H9 (cell line): ENCODE measurements at regions not wholly inside any gene's neighbourhood (a gene's known extent, or its start where the extent isn't known, plus 50 kb on each side); places are given as distances from the start of the nearest gene placed in this dataset.

Experiments
- DNase-seq: peaks from one replicate; pipeline ENCODE4 v3.0.0-alpha.2; 2017
- H2AFZ ChIP-seq: one replicate; pipeline ENCODE4 v1.6.1; 2013; ENCODE audit warnings: mild to moderate bottlenecking, low read length, control low read depth, moderate library complexity
- H2AK5ac ChIP-seq: 2 replicates; pipeline ENCODE4 v1.6.1; 2013; ENCODE audit warnings: low read length, control low read depth, mixed read lengths; ENCODE audit not compliant: insufficient read length
- H2BK120ac ChIP-seq: one replicate; pipeline ENCODE4 v1.6.1; 2013; ENCODE audit warnings: low read depth, mild to moderate bottlenecking, low read length, control low read depth, inconsistent platforms; ENCODE audit not compliant: poor library complexity, severe bottlenecking
- H2BK12ac ChIP-seq: 2 replicates; pipeline ENCODE4 v1.6.1; 2013; ENCODE audit warnings: low read length, control low read depth, mixed read lengths, low read depth; ENCODE audit not compliant: insufficient read length
- H2BK15ac ChIP-seq: 2 replicates; pipeline ENCODE4 v1.6.1; 2013; ENCODE audit warnings: low read depth, low read length, control low read depth
- H2BK20ac ChIP-seq: one replicate; pipeline ENCODE4 v1.6.1; 2013; ENCODE audit warnings: low read depth, mild to moderate bottlenecking, low read length, control low read depth, inconsistent platforms; ENCODE audit not compliant: poor library complexity, severe bottlenecking
- H2BK5ac ChIP-seq: 2 replicates; pipeline ENCODE4 v1.6.1; 2013; ENCODE audit warnings: low read length, control low read depth, mixed read lengths; ENCODE audit not compliant: insufficient read length
- H3K14ac ChIP-seq: 2 replicates; pipeline ENCODE4 v1.6.1; 2013; ENCODE audit warnings: low read length, control low read depth; ENCODE audit not compliant: insufficient read depth
- H3K18ac ChIP-seq: 2 replicates; pipeline ENCODE4 v1.6.1; 2013; ENCODE audit warnings: low read depth, mild to moderate bottlenecking, mixed read lengths, low read length, control low read depth; ENCODE audit not compliant: insufficient read length
- H3K23ac ChIP-seq: 2 replicates; pipeline ENCODE4 v1.6.1; 2013; ENCODE audit warnings: low read length, control low read depth, mixed read lengths, low read depth; ENCODE audit not compliant: insufficient read length
- H3K23me2 ChIP-seq: 2 replicates; pipeline ENCODE4 v1.6.1; 2013; ENCODE audit warnings: low read depth, mild to moderate bottlenecking, mixed read lengths, low read length, control low read depth; ENCODE audit not compliant: insufficient read length, poor library complexity, severe bottlenecking
- H3K27ac ChIP-seq: 2 replicates; pipeline ENCODE4 v1.5.1; 2013; ENCODE audit warnings: low read length, control low read depth, mixed read lengths, low read depth; ENCODE audit not compliant: insufficient read length
- H3K27me3 ChIP-seq: 2 replicates; pipeline ENCODE4 v1.6.1; 2013; ENCODE audit warnings: low read length, control low read depth, inconsistent platforms; ENCODE audit not compliant: insufficient read depth
- H3K4ac ChIP-seq: 2 replicates; pipeline ENCODE4 v1.6.1; 2013; ENCODE audit warnings: low read depth, mild to moderate bottlenecking, control low read depth, inconsistent platforms, low read length, moderate library complexity
- H3K4me1 ChIP-seq: 2 replicates; pipeline ENCODE4 v1.6.1; 2013; ENCODE audit warnings: low read length, control low read depth, inconsistent platforms; ENCODE audit not compliant: insufficient read depth
- H3K4me2 ChIP-seq: 2 replicates; pipeline ENCODE4 v1.6.1; 2013; ENCODE audit warnings: low read length, control low read depth, mixed read lengths; ENCODE audit not compliant: insufficient read length, insufficient read depth
- H3K56ac ChIP-seq: 2 replicates; pipeline ENCODE4 v1.6.1; 2013; ENCODE audit warnings: low read depth, mild to moderate bottlenecking, mixed read lengths, low read length, control low read depth; ENCODE audit not compliant: insufficient read length
- H3K79me1 ChIP-seq: 2 replicates; pipeline ENCODE4 v1.6.1; 2013; ENCODE audit warnings: low read depth, mild to moderate bottlenecking, moderate library complexity, low read length, control low read depth, inconsistent platforms; ENCODE audit not compliant: insufficient read depth, poor library complexity, severe bottlenecking
- H3K79me2 ChIP-seq: 2 replicates; pipeline ENCODE4 v1.6.1; 2013; ENCODE audit warnings: low read length, control low read depth, inconsistent platforms; ENCODE audit not compliant: insufficient read depth
- H3K9ac ChIP-seq: 2 replicates; pipeline ENCODE4 v1.6.1; 2013; ENCODE audit warnings: low read length, control low read depth, mixed read lengths; ENCODE audit not compliant: insufficient read length; ENCODE audit errors: extremely low read depth
- H3K9me3 ChIP-seq: one replicate; pipeline ENCODE4 v1.6.1; 2013; ENCODE audit warnings: low read depth, low read length, inconsistent platforms; ENCODE audit not compliant: control insufficient read depth
- H3T11ph ChIP-seq: one replicate; pipeline ENCODE4 v1.6.1; 2013; ENCODE audit warnings: mild to moderate bottlenecking, low read length, control low read depth, inconsistent platforms
- H4K20me1 ChIP-seq: one replicate; pipeline ENCODE4 v1.6.1; 2013; ENCODE audit not compliant: control insufficient read depth, insufficient read length, insufficient read depth
- H4K5ac ChIP-seq: 2 replicates; pipeline ENCODE4 v1.6.1; 2013; ENCODE audit warnings: low read depth, mild to moderate bottlenecking, mixed read lengths, low read length, control low read depth; ENCODE audit not compliant: insufficient read length
- H4K8ac ChIP-seq: replicated peaks from 2 replicates; pipeline ENCODE4 v1.6.1; 2013; ENCODE audit warnings: low read length, control low read depth, mixed read lengths, low read depth; ENCODE audit not compliant: insufficient read length
- H4K91ac ChIP-seq: 2 replicates; pipeline ENCODE4 v1.6.1; 2013; ENCODE audit warnings: low read depth, mild to moderate bottlenecking, moderate library complexity, mixed read lengths, low read length, control low read depth; ENCODE audit not compliant: insufficient read length
- H3K27ac Mint-ChIP-seq, 3 experiments: 2 replicates in 2 of 3; 3 replicates in 1 of 3; pipeline ENCODE4 v1.8.0; 2020 to 2021; ENCODE audit warnings: mixed read lengths in 3 of 3, mild to moderate bottlenecking in 1 of 3, moderate library complexity in 1 of 3
- H3K27me3 Mint-ChIP-seq: 2 replicates; pipeline ENCODE4 v1.8.0; 2021; ENCODE audit warnings: low read depth, mild to moderate bottlenecking, moderate library complexity, mixed read lengths
- H3K36me3 Mint-ChIP-seq, 3 experiments: 2 replicates in 2 of 3; 3 replicates in 1 of 3; pipeline ENCODE4 v1.8.0; 2020 to 2021; ENCODE audit warnings: low read depth in 3 of 3, mixed read lengths in 3 of 3; ENCODE audit not compliant: insufficient read depth in 1 of 3
- H3K4me1 Mint-ChIP-seq, 2 experiments: 2 replicates each; pipeline ENCODE4 v1.8.0; 2020; ENCODE audit warnings: mixed read lengths in 2 of 2
- H3K4me3 Mint-ChIP-seq, 2 experiments: 2 replicates in 1 of 2; 3 replicates in 1 of 2; pipeline ENCODE4 v1.8.0; 2020 to 2021; ENCODE audit warnings: mild to moderate bottlenecking in 2 of 2, mixed read lengths in 2 of 2, moderate library complexity in 1 of 2
- H3K9me3 Mint-ChIP-seq, 2 experiments: 2 replicates in 1 of 2; 3 replicates in 1 of 2; pipeline ENCODE4 v1.8.0; 2020; ENCODE audit warnings: mild to moderate bottlenecking in 2 of 2, mixed read lengths in 2 of 2, moderate library complexity in 1 of 2
- WGBS: extraction: QIAGEN DNeasy Blood & Tissue Kit; methylation state at CpG from one replicate; pipeline ENCODE4 v1.1.7; 2013; ENCODE audit warnings: missing lambda C conversion rate, low lambda C conversion rate, mixed read lengths; ENCODE audit not compliant: insufficient read length; ENCODE audit errors: extremely low coverage; 5-methylcytosine and 5-hydroxymethylcytosine counted together
- TF ChIP-seq, protein P1 (sequence below): fragments of 200-600 bp; sonication (generic); conservative IDR thresholded peaks from 3 replicates; pipeline ENCODE4 v1.8.0; 2021; ENCODE audit warnings: antibody characterized with exemption, mild to moderate bottlenecking

DNA sequence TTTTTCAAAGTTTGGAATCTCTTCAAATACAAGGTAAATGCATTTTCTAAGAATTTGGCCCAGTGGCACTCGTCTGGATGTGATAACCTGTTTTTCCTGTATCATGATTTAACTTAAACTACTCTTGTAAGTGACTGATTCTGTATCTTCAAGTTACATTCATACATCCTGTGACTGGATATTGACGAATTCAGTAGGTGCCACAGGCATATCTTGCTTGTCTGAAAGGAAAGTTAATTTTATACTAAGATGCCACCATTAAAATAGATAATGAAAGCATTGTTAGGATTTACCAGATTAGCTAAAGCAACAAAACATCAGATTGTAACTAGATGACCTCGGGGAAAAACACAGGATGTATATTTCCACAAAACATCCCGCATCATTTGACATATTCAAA, 175.3 kb upstream of the ZNF608 start:
- no peak overlapping the region for H3K23ac ChIP-seq
- H3K56ac ChIP-seq, result no peak overlapping the region
- no peak overlapping the region for H2BK120ac ChIP-seq
- Mint-ChIP-seq H3K4me3 (no peak overlapping the region), H3K27me3 (no peaks in the 10 kb centered on the region), H3K9me3 (peaks cover 2 to 7% of the 10 kb centered on the region in 2 experiments; a peak in 3 of 5 replicates), H3K36me3 (peaks cover 0 to 14% (median 2%) of the 10 kb centered on the region in 3 experiments; a peak in 3 of 7 replicates), H3K4me1 (peaks cover 5% of the 10 kb centered on the region in 2 experiments), H3K27ac (no peak overlapping the region)
- no peaks in the 10 kb centered on the region for H3K9me3 ChIP-seq
- no peak overlapping the region for H3K4ac ChIP-seq
- H3K27me3 ChIP-seq, result no peaks in the 10 kb centered on the region
- WGBS, result no CpG with 5 or more reads among the region's 4 CpGs
- H4K20me1 ChIP-seq, result no peaks in the 10 kb centered on the region
- no peak overlapping the region for H3K18ac ChIP-seq
- DNase-seq, result no peak
- H2AFZ ChIP-seq, result no peak overlapping the region
- H2BK12ac ChIP-seq, result no peak overlapping the region
- H4K91ac ChIP-seq, result no peak overlapping the region
- no peaks in the 10 kb centered on the region for H3K79me2 ChIP-seq
- no peak overlapping the region for H2AK5ac ChIP-seq
- H4K8ac ChIP-seq, result no peak overlapping the region
- no peak overlapping the region for H3K27ac ChIP-seq
- no peak overlapping the region for H4K5ac ChIP-seq
- H2BK20ac ChIP-seq, result no peak overlapping the region
- no peaks in the 10 kb centered on the region for H3K23me2 ChIP-seq
- H2BK15ac ChIP-seq, result no peak overlapping the region
- no peak overlapping the region for H2BK5ac ChIP-seq
- peaks cover 10% of the 10 kb centered on the region for H3K4me1 ChIP-seq
- H3K79me1 ChIP-seq, result no peaks in the 10 kb centered on the region
- H3K4me2 ChIP-seq, result no peak overlapping the region
- no peak overlapping the region for H3T11ph ChIP-seq
- H3K14ac ChIP-seq, result no peak overlapping the region
- TF ChIP-seq, protein P1, sequence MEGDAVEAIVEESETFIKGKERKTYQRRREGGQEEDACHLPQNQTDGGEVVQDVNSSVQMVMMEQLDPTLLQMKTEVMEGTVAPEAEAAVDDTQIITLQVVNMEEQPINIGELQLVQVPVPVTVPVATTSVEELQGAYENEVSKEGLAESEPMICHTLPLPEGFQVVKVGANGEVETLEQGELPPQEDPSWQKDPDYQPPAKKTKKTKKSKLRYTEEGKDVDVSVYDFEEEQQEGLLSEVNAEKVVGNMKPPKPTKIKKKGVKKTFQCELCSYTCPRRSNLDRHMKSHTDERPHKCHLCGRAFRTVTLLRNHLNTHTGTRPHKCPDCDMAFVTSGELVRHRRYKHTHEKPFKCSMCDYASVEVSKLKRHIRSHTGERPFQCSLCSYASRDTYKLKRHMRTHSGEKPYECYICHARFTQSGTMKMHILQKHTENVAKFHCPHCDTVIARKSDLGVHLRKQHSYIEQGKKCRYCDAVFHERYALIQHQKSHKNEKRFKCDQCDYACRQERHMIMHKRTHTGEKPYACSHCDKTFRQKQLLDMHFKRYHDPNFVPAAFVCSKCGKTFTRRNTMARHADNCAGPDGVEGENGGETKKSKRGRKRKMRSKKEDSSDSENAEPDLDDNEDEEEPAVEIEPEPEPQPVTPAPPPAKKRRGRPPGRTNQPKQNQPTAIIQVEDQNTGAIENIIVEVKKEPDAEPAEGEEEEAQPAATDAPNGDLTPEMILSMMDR, result no peak
- no peak overlapping the region for H3K9ac ChIP-seq
